ENCODE measurements at regions not wholly inside any gene's neighbourhood (a gene's known extent, or its start where the extent isn't known, plus 50 kb on each side); places are given as distances from the start of the nearest gene placed in this dataset.

DNA sequence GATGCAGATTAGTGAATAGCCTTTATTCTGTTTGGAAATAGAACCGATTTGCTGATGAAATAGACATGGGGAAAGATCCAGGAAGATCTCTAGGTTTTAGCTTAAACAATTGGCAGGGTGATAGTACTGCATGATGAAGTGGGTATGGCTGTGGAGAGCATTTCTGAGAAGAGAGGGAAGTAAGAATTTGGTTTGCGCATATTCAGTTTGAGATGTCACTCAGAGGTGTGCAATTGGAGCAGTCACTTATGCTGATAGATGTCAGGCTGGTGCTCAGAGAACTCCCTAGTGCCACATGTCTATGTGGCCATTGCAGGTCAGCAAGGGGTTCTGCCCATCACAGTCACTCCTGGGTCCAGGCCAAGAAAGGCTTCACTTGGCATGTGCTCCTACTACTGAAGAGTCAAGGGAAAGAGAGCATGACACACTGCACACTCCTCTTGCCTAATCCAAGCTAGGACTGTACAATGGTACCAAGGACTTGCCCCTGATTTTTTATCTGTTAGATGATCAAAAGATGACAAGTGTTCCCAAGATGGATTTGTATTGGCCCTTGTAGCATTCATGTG, 57.2 kb upstream of the ST8SIA2 start:
- CTCF ChIA-PET: no interaction called here
- TF ChIP-seq PATZ1 (tag by site-specific recombination; IDR thresholded peaks at IDR 0.05) (no peak), ZNF404 (tag by site-specific recombination; IDR thresholded peaks at IDR 0.05) (no peak), ZNF776 (tag by site-specific recombination; IDR thresholded peaks at IDR 0.05; ENCODE audit: borderline replicate concordance) (no peak), ZNF133 (tag by site-specific recombination; IDR thresholded peaks at IDR 0.05) (no peak), ZNF354C (tag by site-specific recombination; IDR thresholded peaks at IDR 0.05; ENCODE audit: borderline replicate concordance, low read depth) (no peak), ZFP41 (tag by site-specific recombination; IDR thresholded peaks at IDR 0.05; ENCODE audit: borderline replicate concordance) (no peak), PRDM6 (tag by site-specific recombination; IDR thresholded peaks at IDR 0.05) (no peak)
- TF ChIP-seq, protein P1, sequence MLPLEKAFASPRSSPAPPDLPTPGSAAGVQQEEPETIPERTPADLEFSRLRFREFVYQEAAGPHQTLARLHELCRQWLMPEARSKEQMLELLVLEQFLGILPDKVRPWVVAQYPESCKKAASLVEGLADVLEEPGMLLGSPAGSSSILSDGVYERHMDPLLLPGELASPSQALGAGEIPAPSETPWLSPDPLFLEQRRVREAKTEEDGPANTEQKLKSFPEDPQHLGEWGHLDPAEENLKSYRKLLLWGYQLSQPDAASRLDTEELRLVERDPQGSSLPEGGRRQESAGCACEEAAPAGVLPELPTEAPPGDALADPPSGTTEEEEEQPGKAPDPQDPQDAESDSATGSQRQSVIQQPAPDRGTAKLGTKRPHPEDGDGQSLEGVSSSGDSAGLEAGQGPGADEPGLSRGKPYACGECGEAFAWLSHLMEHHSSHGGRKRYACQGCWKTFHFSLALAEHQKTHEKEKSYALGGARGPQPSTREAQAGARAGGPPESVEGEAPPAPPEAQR (tag by site-specific recombination; IDR thresholded peaks at IDR 0.05): no peak
- Histone ChIP-seq H3K9me3 (ENCODE audit: control insufficient read depth, insufficient read depth, low read depth, low read length) (no peaks in the 10 kb centered on the region), H3K4me3 (ENCODE audit: low read depth, low read length) (no peak overlapping the region), H3K4me1 (ENCODE audit: control insufficient read depth, insufficient read depth, low read length) (no peaks in the 10 kb centered on the region), H3K27ac (ENCODE audit: extremely low read depth, low read depth, low read length) (no peak overlapping the region), H3K36me3 (ENCODE audit: control insufficient read depth in 2 of 2, insufficient read depth in 1 of 2, low read length in 2 of 2) (no peaks in the 10 kb centered on the region)
- POLR2A ChIA-PET: no interaction called here

DNA sequence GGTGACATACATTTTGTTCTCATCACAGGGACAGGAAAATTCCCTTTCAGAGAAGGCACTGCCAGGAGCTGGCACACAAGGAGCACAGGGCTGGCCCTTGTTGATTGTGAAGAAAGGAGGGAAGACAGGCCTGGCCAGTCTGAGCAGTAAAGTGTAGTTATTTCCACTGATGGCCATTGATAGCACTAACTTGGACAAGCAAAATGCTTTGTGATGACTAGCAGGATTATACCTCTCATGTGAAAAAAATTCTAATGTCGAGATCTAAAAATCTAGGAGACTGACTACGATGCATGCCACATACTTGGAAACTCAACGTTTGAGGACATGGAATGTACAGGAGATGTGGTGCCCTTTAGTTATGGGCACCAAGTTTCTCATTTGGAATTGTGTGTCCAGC, 54.3 kb upstream of the ST8SIA2 start:
- ChIA-PET CTCF (no interaction called here), POLR2A (no interaction called here)
- TF ChIP-seq, protein P2, sequence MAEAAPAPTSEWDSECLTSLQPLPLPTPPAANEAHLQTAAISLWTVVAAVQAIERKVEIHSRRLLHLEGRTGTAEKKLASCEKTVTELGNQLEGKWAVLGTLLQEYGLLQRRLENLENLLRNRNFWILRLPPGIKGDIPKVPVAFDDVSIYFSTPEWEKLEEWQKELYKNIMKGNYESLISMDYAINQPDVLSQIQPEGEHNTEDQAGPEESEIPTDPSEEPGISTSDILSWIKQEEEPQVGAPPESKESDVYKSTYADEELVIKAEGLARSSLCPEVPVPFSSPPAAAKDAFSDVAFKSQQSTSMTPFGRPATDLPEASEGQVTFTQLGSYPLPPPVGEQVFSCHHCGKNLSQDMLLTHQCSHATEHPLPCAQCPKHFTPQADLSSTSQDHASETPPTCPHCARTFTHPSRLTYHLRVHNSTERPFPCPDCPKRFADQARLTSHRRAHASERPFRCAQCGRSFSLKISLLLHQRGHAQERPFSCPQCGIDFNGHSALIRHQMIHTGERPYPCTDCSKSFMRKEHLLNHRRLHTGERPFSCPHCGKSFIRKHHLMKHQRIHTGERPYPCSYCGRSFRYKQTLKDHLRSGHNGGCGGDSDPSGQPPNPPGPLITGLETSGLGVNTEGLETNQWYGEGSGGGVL (tag by site-specific recombination; IDR thresholded peaks at IDR 0.05): no peak
- TF ChIP-seq KLF16 (tag by site-specific recombination; IDR thresholded peaks at IDR 0.05) (no peak), KLF1 (tag by site-specific recombination; IDR thresholded peaks at IDR 0.05) (no peak), ZNF350 (tag by site-specific recombination; IDR thresholded peaks at IDR 0.05) (no peak), ZNF510 (tag by site-specific recombination; IDR thresholded peaks at IDR 0.05; ENCODE audit: insufficient replicate concordance) (no peak), PRDM10 (tag by site-specific recombination; IDR thresholded peaks at IDR 0.05) (no peak), IKZF3 (tag by site-specific recombination; IDR thresholded peaks at IDR 0.05) (no peak), ZNF785 (tag by site-specific recombination; IDR thresholded peaks at IDR 0.05) (no peak), SALL2 (tag by site-specific recombination; IDR thresholded peaks at IDR 0.05; ENCODE audit: borderline replicate concordance) (no peak), ZNF768 (tag by site-specific recombination; IDR thresholded peaks at IDR 0.05) (no peak), ZSCAN16 (tag by site-specific recombination; IDR thresholded peaks at IDR 0.05) (no peak), ZNF664 (tag by site-specific recombination; IDR thresholded peaks at IDR 0.05) (no peak), ZNF292 (tag by site-specific recombination; IDR thresholded peaks at IDR 0.05; ENCODE audit: borderline replicate concordance, low read depth) (no peak), YY1 (tag by site-specific recombination; IDR thresholded peaks at IDR 0.05) (no peak), ZNF423 (tag by site-specific recombination; IDR thresholded peaks at IDR 0.05) (no peak)
- TF ChIP-seq, protein P3, sequence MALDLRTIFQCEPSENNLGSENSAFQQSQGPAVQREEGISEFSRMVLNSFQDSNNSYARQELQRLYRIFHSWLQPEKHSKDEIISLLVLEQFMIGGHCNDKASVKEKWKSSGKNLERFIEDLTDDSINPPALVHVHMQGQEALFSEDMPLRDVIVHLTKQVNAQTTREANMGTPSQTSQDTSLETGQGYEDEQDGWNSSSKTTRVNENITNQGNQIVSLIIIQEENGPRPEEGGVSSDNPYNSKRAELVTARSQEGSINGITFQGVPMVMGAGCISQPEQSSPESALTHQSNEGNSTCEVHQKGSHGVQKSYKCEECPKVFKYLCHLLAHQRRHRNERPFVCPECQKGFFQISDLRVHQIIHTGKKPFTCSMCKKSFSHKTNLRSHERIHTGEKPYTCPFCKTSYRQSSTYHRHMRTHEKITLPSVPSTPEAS (tag by site-specific recombination; IDR thresholded peaks at IDR 0.05): no peak

More for the DNA sequence above, 54.3 kb upstream of the ST8SIA2 start:
- Histone ChIP-seq H3K9me3 (ENCODE audit: control insufficient read depth, insufficient read depth, low read depth, low read length) (no peaks in the 10 kb centered on the region), H3K36me3 (ENCODE audit: control insufficient read depth in 2 of 2, insufficient read depth in 1 of 2, low read length in 2 of 2) (no peaks in the 10 kb centered on the region), H3K4me3 (ENCODE audit: low read depth, low read length) (no peak overlapping the region), H3K4me1 (ENCODE audit: control insufficient read depth, insufficient read depth, low read length) (no peaks in the 10 kb centered on the region), H3K27ac (ENCODE audit: extremely low read depth, low read depth, low read length) (no peak overlapping the region)

Measured in HEK293 (cell line).